Osteoblast (primary cell): ENCODE measurements at regions not wholly inside any gene's neighbourhood (a gene's known extent, or its start where the extent isn't known, plus 50 kb on each side); places are given as distances from the start of the nearest gene placed in this dataset.

ENCODE experiments used
- DNase-seq: peaks from one replicate; pipeline ENCODE4 v3.0.0; 2011; ENCODE audit warnings: low spot score, mixed read lengths; ENCODE audit not compliant: insufficient read length; ENCODE audit errors: missing footprints
- H2AFZ ChIP-seq: 2 replicates; pipeline ENCODE4 v1.6.0; 2011; ENCODE audit warnings: mild to moderate bottlenecking, low read length
- H3K27ac ChIP-seq: 2 replicates; pipeline ENCODE4 v1.5.1; 2011; ENCODE audit warnings: mild to moderate bottlenecking, low read depth, low read length, moderate library complexity
- H3K27me3 ChIP-seq: 2 replicates; pipeline ENCODE4 v1.6.0; 2012; ENCODE audit warnings: mild to moderate bottlenecking, control low read depth, inconsistent platforms, low read length, moderate library complexity; ENCODE audit not compliant: insufficient read depth
- H3K36me3 ChIP-seq: 2 replicates; pipeline ENCODE4 v1.5.1; 2011; ENCODE audit warnings: mild to moderate bottlenecking, low read length, control low read depth, moderate library complexity; ENCODE audit not compliant: insufficient read depth
- H3K4me1 ChIP-seq: 2 replicates; pipeline ENCODE4 v1.5.1; 2011; ENCODE audit warnings: mild to moderate bottlenecking, low read length, control low read depth, moderate library complexity; ENCODE audit not compliant: insufficient read depth
- H3K4me2 ChIP-seq: 2 replicates; pipeline ENCODE4 v1.6.0; 2011; ENCODE audit warnings: mild to moderate bottlenecking, low read length; ENCODE audit not compliant: insufficient read depth
- H3K4me3 ChIP-seq: fragments of 200-600 bp; sonication (generic); 3 replicates; pipeline ENCODE4 v1.5.1; 2012; ENCODE audit warnings: mild to moderate bottlenecking, low read length, inconsistent platforms; ENCODE audit not compliant: insufficient read depth
- H3K79me2 ChIP-seq: 2 replicates; pipeline ENCODE4 v1.6.0; 2012; ENCODE audit warnings: mild to moderate bottlenecking, low read length, control low read depth, inconsistent platforms; ENCODE audit not compliant: insufficient read depth
- H3K9me3 ChIP-seq: 2 replicates; pipeline ENCODE4 v1.5.1; 2011; ENCODE audit warnings: low read depth, low read length, control low read depth
- H4K20me1 ChIP-seq: 2 replicates; pipeline ENCODE4 v1.6.0; 2012; ENCODE audit warnings: mild to moderate bottlenecking, low read length, control low read depth; ENCODE audit not compliant: insufficient read depth
- CTCF ChIP-seq: IDR thresholded peaks from 2 replicates; pipeline ENCODE4 v1.5.1; 2011; ENCODE audit warnings: mild to moderate bottlenecking, low read depth, low read length, moderate library complexity; ENCODE audit errors: extremely low read depth

GRCh38 chr9:78149702-78150291 lies 86.1 kb upstream of the CEP78 start:
- Histone ChIP-seq H3K4me2 (no peak overlapping the region), H3K9me3 (no peaks in the 10 kb centered on the region), H3K36me3 (no peaks in the 10 kb centered on the region), H3K4me3 (no peak overlapping the region), H4K20me1 (no peaks in the 10 kb centered on the region), H2AFZ (no peak overlapping the region), H3K4me1 (no peaks in the 10 kb centered on the region), H3K79me2 (no peaks in the 10 kb centered on the region), H3K27ac (no peak overlapping the region), H3K27me3 (no peaks in the 10 kb centered on the region)
- DNase-seq = no peak
- no peak for TF ChIP-seq CTCF

GRCh38 chr9:78146241-78146640 lies 89.6 kb upstream of the CEP78 start:
- Histone ChIP-seq H3K4me1 (no peaks in the 10 kb centered on the region), H4K20me1 (no peaks in the 10 kb centered on the region), H3K79me2 (no peaks in the 10 kb centered on the region), H3K27me3 (no peaks in the 10 kb centered on the region), H3K36me3 (no peaks in the 10 kb centered on the region), H3K27ac (no peak overlapping the region), H2AFZ (no peak overlapping the region), H3K9me3 (no peaks in the 10 kb centered on the region), H3K4me2 (no peak overlapping the region), H3K4me3 (no peak overlapping the region)
- TF ChIP-seq CTCF = no peak
- DNase-seq = no peak

- DNase-seq = no peak
- H3K4me2 ChIP-seq = no peak overlapping the region
- H3K36me3 ChIP-seq = no peaks in the 10 kb centered on the region
Observed at GRCh38 chr9:78144663-78145377, 91.1 kb upstream of the CEP78 start.

More at GRCh38 chr9:78144663-78145377, 91.1 kb upstream of the CEP78 start:
- Histone ChIP-seq H3K4me3 (no peak overlapping the region), H2AFZ (peak overlapping the region; percentile 25), H3K9me3 (no peaks in the 10 kb centered on the region), H3K4me1 (no peaks in the 10 kb centered on the region), H3K27me3 (no peaks in the 10 kb centered on the region), H3K27ac (no peak overlapping the region), H3K79me2 (no peaks in the 10 kb centered on the region), H4K20me1 (no peaks in the 10 kb centered on the region)
- TF ChIP-seq CTCF = no peak
